SK-N-DZ (cell line): ENCODE measurements at regions not wholly inside any gene's neighbourhood (a gene's known extent, or its start where the extent isn't known, plus 50 kb on each side); places are given as distances from the start of the nearest gene placed in this dataset.
"Not testable (repeated sequence)": the region's sequence is repeated elsewhere in the genome, so short reads cannot be mapped to it uniquely, and the experiment has no call there.

Experiments
- DNase-seq: peaks from one replicate; pipeline ENCODE4 v3.0.0-alpha.2; 2015; ENCODE audit warnings: low spot score

- no peak for DNase-seq
Observed at GRCh38 chr5:169531631-169532030, 51.9 kb upstream of the SPDL1 start.

GRCh38 chr5:169527863-169528262 lies 55.7 kb upstream of the SPDL1 start:
- DNase-seq, result no peak

- no peak for DNase-seq
Observed at GRCh38 chr5:169527066-169527465, 56.5 kb upstream of the SPDL1 start.

GRCh38 chr5:169522851-169523250 lies 60.7 kb upstream of the SPDL1 start:
- no peak for DNase-seq

GRCh38 chr5:169521366-169521983 lies 62.1 kb upstream of the SPDL1 start:
- no peak for DNase-seq

GRCh38 chr5:169519358-169519757 lies 64.2 kb upstream of the SPDL1 start:
- DNase-seq, result no peak

- not testable (repeated sequence) for DNase-seq
Observed at GRCh38 chr5:169518779-169519178, 64.8 kb upstream of the SPDL1 start.

GRCh38 chr5:169512385-169512784 lies 71.2 kb upstream of the SPDL1 start:
- no peak for DNase-seq

- no peak for DNase-seq
Observed at GRCh38 chr5:169511708-169512107, 71.9 kb upstream of the SPDL1 start.

- no peak for DNase-seq
Observed at GRCh38 chr5:169507051-169507450, 76.5 kb upstream of the SPDL1 start.

- DNase-seq, result peak; percentile 65
Observed at GRCh38 chr5:169503886-169504285, 79.7 kb upstream of the SPDL1 start.

- no peak for DNase-seq
Observed at GRCh38 chr5:169499990-169500505, 83.5 kb upstream of the SPDL1 start.

- DNase-seq, result no peak
Observed at GRCh38 chr5:169496878-169497277, 86.7 kb upstream of the SPDL1 start.

- no peak for DNase-seq
Observed at GRCh38 chr5:169494941-169495548, 88.5 kb upstream of the SPDL1 start.

- no peak for DNase-seq
Observed at GRCh38 chr5:169494383-169494935, 89.1 kb upstream of the SPDL1 start.

- no peak for DNase-seq
Observed at GRCh38 chr5:169474226-169474625, 109.3 kb upstream of the SPDL1 start.

GRCh38 chr5:169472544-169472943 lies 111.0 kb upstream of the SPDL1 start:
- no peak for DNase-seq

GRCh38 chr5:169471021-169471420 lies 112.6 kb upstream of the SPDL1 start:
- no peak for DNase-seq

GRCh38 chr5:169467041-169467771 lies 116.4 kb upstream of the SPDL1 start:
- no peak for DNase-seq

- no peak for DNase-seq
Observed at GRCh38 chr5:169460896-169461295, 122.7 kb upstream of the SPDL1 start.

- DNase-seq, result no peak
Observed at GRCh38 chr5:169460123-169460522, 123.5 kb upstream of the SPDL1 start.

GRCh38 chr5:169458221-169458620 lies 125.4 kb upstream of the SPDL1 start:
- no peak for DNase-seq
